CD4-positive, alpha-beta memory T cell (primary cell): ENCODE measurements at regions not wholly inside any gene's neighbourhood (a gene's known extent, or its start where the extent isn't known, plus 50 kb on each side); places are given as distances from the start of the nearest gene placed in this dataset.
"Not testable (repeated sequence)": the region's sequence is repeated elsewhere in the genome, so short reads cannot be mapped to it uniquely, and the experiment has no call there.

Experiments used
- CTCF ChIA-PET: fragments of 350-600 bp; sonication (Branson Sonifier 250); formaldehyde crosslinking; loops from one replicate; lab custom pipeline; 2021; ENCODE audit warnings: inconsistent platforms; ENCODE audit not compliant: partially characterized antibody; lab: Charles Lee
- POLR2A ChIA-PET: fragments of 350-600 bp; sonication (Branson Sonifier 250); formaldehyde crosslinking; loops from one replicate; lab custom pipeline; 2021; ENCODE audit not compliant: partially characterized antibody; lab: Charles Lee
- DNase-seq, 5 donors: peaks; one replicate each; pipeline versions ENCODE4 v3.0.0 to v3.0.0-alpha.2; 2020 to 2022; ENCODE audit warnings: mixed read lengths in 1 of 5
- H3K27ac ChIP-seq: one replicate; pipeline ENCODE4 v1.7.0; 2013; ENCODE audit warnings: low read depth, low read length
- H3K27me3 ChIP-seq: 2 replicates; pipeline ENCODE4 v1.7.0; 2013; ENCODE audit warnings: mild to moderate bottlenecking, low read length, moderate library complexity; ENCODE audit not compliant: insufficient read depth
- H3K36me3 ChIP-seq: 2 replicates; pipeline ENCODE4 v1.7.0; 2013; ENCODE audit warnings: mild to moderate bottlenecking, low read length, moderate library complexity; ENCODE audit not compliant: insufficient read depth
- H3K4me1 ChIP-seq: 2 replicates; pipeline ENCODE4 v1.7.0; 2013; ENCODE audit warnings: mild to moderate bottlenecking, low read length, moderate library complexity; ENCODE audit not compliant: insufficient read depth
- H3K4me3 ChIP-seq, 2 donors: one replicate each; pipeline ENCODE4 v1.7.0; 2013; ENCODE audit warnings: low read length in 2 of 2, mild to moderate bottlenecking in 1 of 2
- H3K9me3 ChIP-seq, 2 donors: one replicate each; pipeline ENCODE4 v1.7.0; 2013; ENCODE audit warnings: low read length in 2 of 2, control low read depth in 1 of 2; ENCODE audit not compliant: control insufficient read depth in 1 of 2
- H3K27ac Mint-ChIP-seq, 7 donors: one replicate each; pipeline ENCODE4 v1.8.0; 2020 to 2021; ENCODE audit warnings: mixed read lengths in 7 of 7, mild to moderate bottlenecking in 6 of 7, inconsistent platforms in 3 of 7, moderate library complexity in 3 of 7
- H3K27me3 Mint-ChIP-seq, 2 donors: one replicate each; pipeline ENCODE4 v1.8.0; 2020 to 2021; ENCODE audit warnings: mixed read lengths in 2 of 2
- H3K36me3 Mint-ChIP-seq, 2 donors: one replicate each; pipeline ENCODE4 v1.8.0; 2020 to 2021; ENCODE audit warnings: mixed read lengths in 2 of 2, inconsistent platforms in 1 of 2, mild to moderate bottlenecking in 1 of 2
- H3K4me1 Mint-ChIP-seq, 4 donors: one replicate each; pipeline ENCODE4 v1.8.0; 2020 to 2021; ENCODE audit warnings: mixed read lengths in 4 of 4, mild to moderate bottlenecking in 1 of 4
- H3K4me3 Mint-ChIP-seq, 8 donors: one replicate each; pipeline ENCODE4 v1.8.0; 2020 to 2021; ENCODE audit warnings: mixed read lengths in 8 of 8, mild to moderate bottlenecking in 7 of 8, moderate library complexity in 6 of 8, inconsistent platforms in 3 of 8
- H3K9me3 Mint-ChIP-seq, 8 donors: one replicate each; pipeline ENCODE4 v1.8.0; 2020 to 2021; ENCODE audit warnings: mixed read lengths in 8 of 8, mild to moderate bottlenecking in 5 of 8, inconsistent platforms in 3 of 8, moderate library complexity in 1 of 8
- intact Hi-C: fragments of 100-400 bp; cut with micrococcal nuclease; formaldehyde crosslinking; loops from one replicate; pipeline ENCODE4 v1.15.1; 2023

DNA sequence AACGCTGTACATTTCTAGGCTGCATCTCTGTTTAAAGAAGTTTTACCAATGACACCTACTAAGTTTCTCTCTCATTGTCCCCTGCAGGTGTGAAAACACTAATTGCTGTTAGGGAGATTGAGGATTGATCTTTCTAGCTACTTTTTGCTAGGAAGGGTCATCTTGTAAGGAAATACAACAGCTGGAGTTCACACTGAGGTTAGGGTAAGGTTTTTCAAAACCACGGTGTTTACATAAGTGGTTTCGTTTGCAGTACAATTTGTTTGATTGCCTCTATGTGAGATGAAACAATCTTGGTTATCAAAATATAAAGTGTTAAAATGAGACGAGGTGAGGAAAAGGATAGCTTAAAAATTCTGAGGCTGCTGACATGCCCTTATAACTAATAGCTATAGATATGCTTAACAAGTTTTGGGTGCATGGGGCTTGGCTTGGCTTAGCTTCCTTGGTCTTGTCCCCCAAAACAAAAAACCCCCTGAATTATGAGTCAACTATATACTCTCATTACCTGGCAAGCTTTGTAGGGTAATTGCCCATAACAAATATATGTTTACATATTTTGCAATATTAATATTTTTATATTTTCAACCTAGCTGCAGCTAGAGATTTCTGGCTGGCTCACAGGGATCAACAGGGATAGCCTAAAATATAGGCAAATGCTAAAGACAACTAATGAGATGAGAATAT lies 112.0 kb downstream of the RBMY1D start:
- H3K9me3 Mint-ChIP-seq, H3K36me3 Mint-ChIP-seq, H3K27ac Mint-ChIP-seq, H3K4me1 Mint-ChIP-seq, H3K4me1 ChIP-seq, H3K4me3 Mint-ChIP-seq, intact Hi-C loops, H3K27me3 Mint-ChIP-seq, H3K9me3 ChIP-seq, CTCF ChIA-PET, H3K36me3 ChIP-seq, H3K27ac ChIP-seq, POLR2A ChIA-PET, H3K27me3 ChIP-seq, H3K4me3 ChIP-seq, DNase-seq: not testable (repeated sequence)

GRCh38 chrY:21813484-21814233 lies 80.7 kb downstream of the RBMY1D start:
- H3K27me3 Mint-ChIP-seq: no peaks in the 10 kb centered on the region
- H3K36me3 ChIP-seq: no peaks in the 10 kb centered on the region
- no peaks in the 10 kb centered on the region for H3K9me3 ChIP-seq
- H3K36me3 Mint-ChIP-seq: no peaks in the 10 kb centered on the region
- H3K27ac ChIP-seq: no peak overlapping the region
- H3K4me3 ChIP-seq: no peak overlapping the region
- H3K27me3 ChIP-seq: no peaks in the 10 kb centered on the region
- no peaks in the 10 kb centered on the region for H3K4me1 Mint-ChIP-seq
- no peak for DNase-seq
- no peaks in the 10 kb centered on the region for H3K9me3 Mint-ChIP-seq
- ChIA-PET CTCF (no interaction called here), POLR2A (no interaction called here)
- H3K4me1 ChIP-seq: no peaks in the 10 kb centered on the region
- no peak overlapping the region for H3K27ac Mint-ChIP-seq
- intact Hi-C loops: no loop called here
- H3K4me3 Mint-ChIP-seq: no peak overlapping the region

GRCh38 chrY:21814491-21814890 lies 79.8 kb downstream of the RBMY1D start:
- no peak overlapping the region for H3K4me3 Mint-ChIP-seq

GRCh38 chrY:21821881-21822280 lies 72.4 kb downstream of the RBMY1D start:
- no peaks in the 10 kb centered on the region for H3K27me3 ChIP-seq
- H3K27ac ChIP-seq: no peak overlapping the region
- ChIA-PET POLR2A (no interaction called here), CTCF (no interaction called here)
- Mint-ChIP-seq H3K27me3 (no peaks in the 10 kb centered on the region), H3K9me3 (no peaks in the 10 kb centered on the region), H3K27ac (no peak overlapping the region), H3K4me1 (peaks cover 0 to 7% (median 0%) of the 10 kb centered on the region in 4 donors), H3K36me3 (no peaks in the 10 kb centered on the region), H3K4me3 (no peak overlapping the region)
- intact Hi-C loops: no loop called here
- no peaks in the 10 kb centered on the region for H3K4me1 ChIP-seq
- H3K4me3 ChIP-seq: no peak overlapping the region
- H3K36me3 ChIP-seq: no peaks in the 10 kb centered on the region
- DNase-seq: no peak
- H3K9me3 ChIP-seq: no peaks in the 10 kb centered on the region

More at GRCh38 chrY:21814491-21814890, 79.8 kb downstream of the RBMY1D start:
- no peak for DNase-seq
- Histone ChIP-seq H3K4me3 (no peak overlapping the region), H3K36me3 (no peaks in the 10 kb centered on the region), H3K27me3 (no peaks in the 10 kb centered on the region), H3K4me1 (no peaks in the 10 kb centered on the region), H3K27ac (no peak overlapping the region), H3K9me3 (no peaks in the 10 kb centered on the region)
- Mint-ChIP-seq H3K27ac (no peak overlapping the region), H3K4me1 (no peaks in the 10 kb centered on the region), H3K36me3 (no peaks in the 10 kb centered on the region), H3K27me3 (no peaks in the 10 kb centered on the region), H3K9me3 (no peaks in the 10 kb centered on the region)
- CTCF ChIA-PET: no interaction called here
- intact Hi-C loops: no loop called here
- POLR2A ChIA-PET: no interaction called here

DNA sequence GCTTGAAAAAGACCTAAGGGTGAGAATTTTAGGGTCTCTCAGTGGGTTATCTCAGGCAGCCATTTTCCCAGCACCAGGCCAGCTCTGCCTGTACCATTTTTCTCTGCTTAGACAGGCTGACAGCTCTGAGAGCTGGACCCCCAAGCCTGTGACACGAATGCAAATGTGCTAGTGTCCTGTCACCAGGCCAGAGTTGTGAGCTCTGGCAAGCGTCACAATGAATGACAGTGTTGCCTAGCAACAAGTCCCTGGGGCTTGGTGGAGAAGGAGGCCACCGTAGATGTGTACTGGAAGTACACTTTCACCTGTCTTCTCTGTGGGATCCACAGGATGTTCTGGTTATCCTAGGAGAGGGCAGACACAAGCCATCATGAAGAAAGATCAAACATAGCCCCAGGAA lies 66.7 kb downstream of the RBMY1D start:
- H3K27ac Mint-ChIP-seq: no peak overlapping the region
- DNase-seq: no peak
- Histone ChIP-seq H3K4me3 (no peak overlapping the region), H3K4me1 (no peaks in the 10 kb centered on the region), H3K36me3 (no peaks in the 10 kb centered on the region), H3K27me3 (no peaks in the 10 kb centered on the region), H3K27ac (no peak overlapping the region), H3K9me3 (no peaks in the 10 kb centered on the region)
- H3K4me1 Mint-ChIP-seq: peaks cover 0 to 7% (median 0%) of the 10 kb centered on the region in 4 donors
- peaks cover 2 to 3% of the 10 kb centered on the region in 2 donors for H3K27me3 Mint-ChIP-seq
- no peaks in the 10 kb centered on the region for H3K9me3 Mint-ChIP-seq
- ChIA-PET CTCF (no interaction called here), POLR2A (no interaction called here)
- no peaks in the 10 kb centered on the region for H3K36me3 Mint-ChIP-seq
- no peak overlapping the region for H3K4me3 Mint-ChIP-seq
- intact Hi-C loops: no loop called here
